ENCODE measurements at regions not wholly inside any gene's neighbourhood (a gene's known extent, or its start where the extent isn't known, plus 50 kb on each side); places are given as distances from the start of the nearest gene placed in this dataset.

- Histone ChIP-seq H3K4me1 (no peaks in the 10 kb centered on the region), H3K27me3 (no peaks in the 10 kb centered on the region), H3K36me3 (no peaks in the 10 kb centered on the region), H3K4me3 (no peak overlapping the region), H3K9ac (ENCODE audit: low read depth in 2 of 2, low read length in 2 of 2) (no peak overlapping the region), H3K9me3 (no peaks in the 10 kb centered on the region), H3K27ac (no peak overlapping the region)
- no peak for DNase-seq
- TF ChIP-seq CTCF (IDR thresholded peaks at IDR 0.05): no peak
- intact Hi-C loops (cut with DNase I): no loop called here
These were observed 149.1 kb upstream of the PCDH10 start for GRCh38 chr4:133000012-133000411.

GRCh38 chr4:133003169-133003568 is 145.9 kb upstream of the PCDH10 start:
- no peaks in the 10 kb centered on the region for H3K27me3 ChIP-seq
- intact Hi-C loops (cut with DNase I): no loop called here
- DNase-seq: no peak
- no peak for TF ChIP-seq CTCF (IDR thresholded peaks at IDR 0.05)
- no peak overlapping the region for H3K27ac ChIP-seq
- no peaks in the 10 kb centered on the region for H3K36me3 ChIP-seq
- H3K4me1 ChIP-seq: no peaks in the 10 kb centered on the region
- H3K9ac ChIP-seq (ENCODE audit: low read depth in 2 of 2, low read length in 2 of 2): no peak overlapping the region
- H3K4me3 ChIP-seq: no peak overlapping the region
- H3K9me3 ChIP-seq: no peaks in the 10 kb centered on the region

- H3K27me3 ChIP-seq: no peaks in the 10 kb centered on the region
- DNase-seq: no peak
- no peak overlapping the region for H3K4me3 ChIP-seq
- no peak overlapping the region for H3K27ac ChIP-seq
- H3K9me3 ChIP-seq: no peaks in the 10 kb centered on the region
- H3K36me3 ChIP-seq: no peaks in the 10 kb centered on the region
- H3K4me1 ChIP-seq: no peaks in the 10 kb centered on the region
- no peak overlapping the region for H3K9ac ChIP-seq (ENCODE audit: low read depth in 2 of 2, low read length in 2 of 2)
- intact Hi-C loops (cut with DNase I): no loop called here
- no peak for TF ChIP-seq CTCF (IDR thresholded peaks at IDR 0.05)
These were observed 134.5 kb upstream of the PCDH10 start for GRCh38 chr4:133014473-133015135.

- Histone ChIP-seq H3K27me3 (no peaks in the 10 kb centered on the region), H3K9me3 (no peaks in the 10 kb centered on the region), H3K4me3 (no peak overlapping the region), H3K9ac (ENCODE audit: low read depth in 2 of 2, low read length in 2 of 2) (no peak overlapping the region), H3K27ac (no peak overlapping the region), H3K4me1 (no peaks in the 10 kb centered on the region), H3K36me3 (no peaks in the 10 kb centered on the region)
- no peak for DNase-seq
- intact Hi-C loops (cut with DNase I): no loop called here
- TF ChIP-seq CTCF (IDR thresholded peaks at IDR 0.05): no peak
These were observed 103.8 kb upstream of the PCDH10 start for GRCh38 chr4:133045288-133045687.

- Histone ChIP-seq H3K4me3 (no peak overlapping the region), H3K27ac (no peak overlapping the region), H3K4me1 (no peaks in the 10 kb centered on the region), H3K27me3 (no peaks in the 10 kb centered on the region), H3K36me3 (no peaks in the 10 kb centered on the region), H3K9ac (ENCODE audit: low read depth in 2 of 2, low read length in 2 of 2) (no peak overlapping the region), H3K9me3 (no peaks in the 10 kb centered on the region)
- DNase-seq: no peak
- intact Hi-C loops (cut with DNase I): no loop called here
- TF ChIP-seq CTCF (IDR thresholded peaks at IDR 0.05): no peak
These were observed 102.9 kb upstream of the PCDH10 start for GRCh38 chr4:133046156-133046555.
